Stimulated activated CD8-positive, alpha-beta memory T cell treated with anti-CD3 and anti-CD28 coated beads, Interleukin-4, amount 100 ng/mL, for 24 hours (primary cell): ENCODE measurements at regions not wholly inside any gene's neighbourhood (a gene's known extent, or its start where the extent isn't known, plus 50 kb on each side); places are given as distances from the start of the nearest gene placed in this dataset.
"Not testable (repeated sequence)": the region's sequence is repeated elsewhere in the genome, so short reads cannot be mapped to it uniquely, and the experiment has no call there.

ENCODE experiments used
- DNase-seq: peaks from one replicate; pipeline ENCODE4 v3.0.0-alpha.2; 2020; ENCODE audit warnings: low read depth

- no peak for DNase-seq
Measured at GRCh38 chrX:39476604-39477021, 621.1 kb downstream of the BCOR start.

GRCh38 chrX:39477031-39477761 lies 620.6 kb downstream of the BCOR start:
- DNase-seq = no peak

GRCh38 chrX:39477762-39478120 lies 620.0 kb downstream of the BCOR start:
- DNase-seq = peak; percentile 4

- no peak for DNase-seq
Measured at GRCh38 chrX:39479856-39480255, 617.9 kb downstream of the BCOR start.

- no peak for DNase-seq
Measured at GRCh38 chrX:39480963-39481362, 616.8 kb downstream of the BCOR start.

- DNase-seq = no peak
Measured at GRCh38 chrX:39481621-39482020, 616.1 kb downstream of the BCOR start.

- no peak for DNase-seq
Measured at GRCh38 chrX:39484159-39485068, 613.3 kb downstream of the BCOR start.

- DNase-seq = no peak
Measured at GRCh38 chrX:39487166-39487968, 610.4 kb downstream of the BCOR start.

GRCh38 chrX:39487969-39488330 lies 609.8 kb downstream of the BCOR start:
- no peak for DNase-seq

- peak; percentile 30 for DNase-seq
Measured at GRCh38 chrX:39491548-39492297, 606.0 kb downstream of the BCOR start.

- DNase-seq = no peak
Measured at GRCh38 chrX:39492497-39493162, 605.1 kb downstream of the BCOR start.

- no peak for DNase-seq
Measured at GRCh38 chrX:39493168-39493567, 604.6 kb downstream of the BCOR start.

- not testable (repeated sequence) for DNase-seq
Measured at GRCh38 chrX:39497117-39497516, 600.6 kb downstream of the BCOR start.

GRCh38 chrX:39497702-39498265 lies 600.0 kb downstream of the BCOR start:
- no peak for DNase-seq

GRCh38 chrX:39499996-39500395 lies 597.8 kb downstream of the BCOR start:
- no peak for DNase-seq

- no peak for DNase-seq
Measured at GRCh38 chrX:39501822-39502221, 595.9 kb downstream of the BCOR start.

GRCh38 chrX:39502486-39502885 lies 595.3 kb downstream of the BCOR start:
- DNase-seq = no peak

- no peak for DNase-seq
Measured at GRCh38 chrX:39504227-39504626, 593.5 kb downstream of the BCOR start.

GRCh38 chrX:39504850-39505259 lies 592.9 kb downstream of the BCOR start:
- DNase-seq = no peak

GRCh38 chrX:39506131-39506530 lies 591.6 kb downstream of the BCOR start:
- DNase-seq = no peak

GRCh38 chrX:39507034-39507433 lies 590.7 kb downstream of the BCOR start:
- DNase-seq = no peak
